ENCODE measurements at regions not wholly inside any gene's neighbourhood (a gene's known extent, or its start where the extent isn't known, plus 50 kb on each side); places are given as distances from the start of the nearest gene placed in this dataset.

GRCh38 chr5:145226726-145227125 is 608.4 kb downstream of the PRELID2 start (continued):
- TF ChIP-seq ZMYM4 (CRISPR knock-in tag; IDR thresholded peaks at IDR 0.05) (no peak), ZNF781 (CRISPR knock-in tag; IDR thresholded peaks at IDR 0.05; ENCODE audit: borderline replicate concordance, not compliant biosample characterization) (no peak), CHCHD3 (CRISPR knock-in tag; IDR thresholded peaks at IDR 0.05) (no peak), ZFP90 (CRISPR knock-in tag; IDR thresholded peaks at IDR 0.05; ENCODE audit: borderline replicate concordance) (no peak), ZZZ3 (CRISPR knock-in tag; IDR thresholded peaks at IDR 0.05; ENCODE audit: borderline replicate concordance) (no peak)

- CTCF ChIA-PET (ENCODE audit: low intra/inter-chr PET ratio, low total read pairs): no interaction called here
- intact Hi-C loops (cut with micrococcal nuclease; ENCODE audit: unreplicated experiment) (no loop called here), in situ Hi-C loops (cut with HindIII; ENCODE audit: extremely low pct_ligation_motif_present, low pct_unique_long_range_greater_than_20kb) (no loop called here)
- 24% methylated on average over 1 of the region's 1 CpG for WGBS (ENCODE audit: low lambda C conversion rate)
- Histone ChIP-seq H3K4me3 (replicated peaks in 1 of 3; ENCODE audit: insufficient read depth in 1 of 3, low read depth in 2 of 3, low read length in 3 of 3) (no peak overlapping the region), H3K79me2 (ENCODE audit: insufficient read depth, low read length) (no peaks in the 10 kb centered on the region), H3K9ac (ENCODE audit: insufficient read depth, low read depth, low read length) (no peak overlapping the region), H3K36me3 (replicated peaks in 1 of 2; ENCODE audit: control insufficient read depth in 1 of 2, insufficient read depth in 2 of 2, low read length in 2 of 2) (no peaks in the 10 kb centered on the region), H3K27ac (ENCODE audit: extremely low read length, insufficient read depth, low read length) (no peak overlapping the region), H2AFZ (ENCODE audit: low read length) (no peak overlapping the region), H3K4me1 (ENCODE audit: insufficient read depth, low read length) (no peaks in the 10 kb centered on the region), H3K27me3 (ENCODE audit: control insufficient read depth in 1 of 2, insufficient read depth in 2 of 2, low read length in 2 of 2) (no peaks in the 10 kb centered on the region), H3K4me2 (ENCODE audit: low read depth, low read length) (no peak overlapping the region), H3K9me3 (ENCODE audit: low read length) (no peaks in the 10 kb centered on the region), H4K20me1 (ENCODE audit: insufficient read depth, low read length) (no peaks in the 10 kb centered on the region)
- FAIRE-seq: no peak
- ATAC-seq: no peak
- POLR2A ChIA-PET: no interaction called here
- DNase-seq (ENCODE audit: low spot score): no peak
- no TSS peak for BruUV-seq (replicated peaks)
- TF ChIP-seq ZNF292 (CRISPR knock-in tag; IDR thresholded peaks at IDR 0.05; ENCODE audit: borderline replicate concordance, low read depth) (no peak), GTF3A (CRISPR knock-in tag; conservative IDR thresholded peaks at IDR 0.05) (no peak), ZFX (CRISPR knock-in tag; IDR thresholded peaks at IDR 0.05; ENCODE audit: low read depth) (no peak), ZNF629 (CRISPR knock-in tag; conservative IDR thresholded peaks at IDR 0.05) (no peak), ATF5 (CRISPR knock-in tag; IDR thresholded peaks at IDR 0.05; ENCODE audit: low read depth) (no peak), ZNF549 (CRISPR knock-in tag; IDR thresholded peaks at IDR 0.05) (no peak), KMT2B (CRISPR knock-in tag; IDR thresholded peaks at IDR 0.05) (no peak), FOXA3 (CRISPR knock-in tag; IDR thresholded peaks at IDR 0.05) (no peak), FOXP4 (CRISPR knock-in tag; IDR thresholded peaks at IDR 0.05) (no peak), ZNF598 (CRISPR knock-in tag; IDR thresholded peaks at IDR 0.05; ENCODE audit: borderline replicate concordance) (no peak), BATF2 (CRISPR knock-in tag; IDR thresholded peaks at IDR 0.05) (no peak), CHCHD3 (CRISPR knock-in tag; IDR thresholded peaks at IDR 0.05) (no peak), ATF2 (CRISPR knock-in tag; IDR thresholded peaks at IDR 0.05) (no peak), ZNF552 (CRISPR knock-in tag; IDR thresholded peaks at IDR 0.05; ENCODE audit: borderline replicate concordance) (no peak), KAT8 (CRISPR knock-in tag; IDR thresholded peaks at IDR 0.05) (no peak), ZNF138 (CRISPR knock-in tag; IDR thresholded peaks at IDR 0.05; ENCODE audit: low read depth) (no peak)
These were observed 609.6 kb downstream of the PRELID2 start for GRCh38 chr5:145225529-145225928.

Data from HepG2 (cell line).